ENCODE measurements at regions not wholly inside any gene's neighbourhood (a gene's known extent, or its start where the extent isn't known, plus 50 kb on each side); places are given as distances from the start of the nearest gene placed in this dataset.

- Histone ChIP-seq H2BK15ac (ENCODE audit: low read length) (no peak overlapping the region), H4K8ac (ENCODE audit: low read depth, low read length) (no peak overlapping the region), H3K4me2 (ENCODE audit: insufficient read depth, low read length, poor library complexity, severe bottlenecking) (no peak overlapping the region), H3K18ac (ENCODE audit: low read length) (no peak overlapping the region), H2BK12ac (ENCODE audit: low read length) (no peak overlapping the region), H2BK5ac (ENCODE audit: low read length) (no peak overlapping the region), H3K4ac (ENCODE audit: low read length) (no peak overlapping the region), H3K4me3 (ENCODE audit: low read length in 2 of 2) (no peak overlapping the region), H3K9ac (ENCODE audit: low read depth, low read length, poor library complexity) (no peak overlapping the region), H2AFZ (ENCODE audit: low read length) (no peak overlapping the region), H3K79me1 (ENCODE audit: low read depth, low read length) (no peaks in the 10 kb centered on the region), H2BK120ac (ENCODE audit: low read depth, low read length) (no peak overlapping the region), H3K23ac (ENCODE audit: low read depth, low read length, poor library complexity) (no peak overlapping the region), H3K27me3 (ENCODE audit: control insufficient read depth in 3 of 3, insufficient read depth in 3 of 3, low read depth in 1 of 3, low read length in 3 of 3) (peaks cover 0 to 7% (median 0%) of the 10 kb centered on the region in 3 experiments), H3K36me3 (replicated peaks in 1 of 2; ENCODE audit: control insufficient read depth in 2 of 2, insufficient read depth in 2 of 2, low read length in 2 of 2) (no peaks in the 10 kb centered on the region), H3K14ac (ENCODE audit: low read length) (no peak overlapping the region), H4K91ac (ENCODE audit: low read depth, low read length, poor library complexity) (no peak overlapping the region), H3K9me3 (replicated peaks in 1 of 2; ENCODE audit: control insufficient read depth in 2 of 2, insufficient read depth in 1 of 2, low read depth in 1 of 2, low read length in 2 of 2) (no peaks in the 10 kb centered on the region), H2AK5ac (ENCODE audit: low read depth, low read length) (no peak overlapping the region), H3K27ac (replicated peaks; ENCODE audit: low read length) (no peak overlapping the region), H3K4me1 (ENCODE audit: control insufficient read depth in 2 of 2, insufficient read depth in 1 of 2, low read depth in 1 of 2, low read length in 2 of 2) (no peaks in the 10 kb centered on the region)
- DNase-seq (ENCODE audit: low spot score), result no peak
- WGBS, 2 donors (ENCODE audit: extremely low coverage in 2 of 2, insufficient read length in 2 of 2, insufficient replicate concordance in 1 of 2), result no CpG with 5 or more reads among the region's 1 CpG
These were observed 260.6 kb downstream of the HIVEP2 start for GRCh38 chr6:142684371-142684770.

DNA sequence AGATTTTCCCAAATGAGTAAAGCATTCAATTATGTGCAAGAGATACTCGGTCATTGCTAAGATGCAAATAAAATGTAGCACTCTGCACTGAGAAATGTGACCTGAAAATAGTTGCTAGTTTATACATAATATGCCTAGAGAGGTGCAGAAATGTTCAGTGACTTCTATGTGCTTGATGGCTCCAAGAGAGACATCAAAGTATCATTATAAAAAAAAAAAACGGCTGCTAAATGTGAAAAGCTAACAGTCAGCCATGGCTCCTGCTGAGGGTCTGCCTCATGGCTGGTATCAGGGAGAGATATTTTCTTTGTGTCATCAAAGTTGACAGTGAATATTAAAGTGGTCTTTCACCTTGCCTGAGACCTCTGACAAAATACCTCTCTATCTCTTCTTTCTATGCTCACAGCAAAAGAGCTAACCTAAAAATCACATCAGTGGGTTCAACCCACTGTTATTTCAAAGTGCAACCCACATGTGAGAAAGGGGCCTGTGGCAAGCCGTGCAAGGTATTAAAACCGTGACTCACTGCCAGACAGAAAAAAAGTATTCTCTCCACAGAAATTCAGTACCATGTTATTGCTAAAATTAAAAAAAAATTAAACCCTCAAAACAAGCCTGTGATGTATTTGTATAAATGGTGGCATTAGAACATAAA, 259.0 kb downstream of the HIVEP2 start:
- Histone ChIP-seq H3K4me3 (ENCODE audit: low read length in 2 of 2) (no peak overlapping the region), H3K9me3 (replicated peaks in 1 of 2; ENCODE audit: control insufficient read depth in 2 of 2, insufficient read depth in 1 of 2, low read depth in 1 of 2, low read length in 2 of 2) (no peaks in the 10 kb centered on the region), H3K9ac (ENCODE audit: low read depth, low read length, poor library complexity) (no peak overlapping the region), H3K79me1 (ENCODE audit: low read depth, low read length) (no peaks in the 10 kb centered on the region), H4K91ac (ENCODE audit: low read depth, low read length, poor library complexity) (no peak overlapping the region), H3K36me3 (replicated peaks in 1 of 2; ENCODE audit: control insufficient read depth in 2 of 2, insufficient read depth in 2 of 2, low read length in 2 of 2) (no peaks in the 10 kb centered on the region), H2BK120ac (ENCODE audit: low read depth, low read length) (no peak overlapping the region), H2AK5ac (ENCODE audit: low read depth, low read length) (no peak overlapping the region), H3K4ac (ENCODE audit: low read length) (no peak overlapping the region), H2BK5ac (ENCODE audit: low read length) (no peak overlapping the region), H3K14ac (ENCODE audit: low read length) (no peak overlapping the region), H3K4me1 (ENCODE audit: control insufficient read depth in 2 of 2, insufficient read depth in 1 of 2, low read depth in 1 of 2, low read length in 2 of 2) (no peaks in the 10 kb centered on the region), H2AFZ (ENCODE audit: low read length) (no peak overlapping the region), H3K4me2 (ENCODE audit: insufficient read depth, low read length, poor library complexity, severe bottlenecking) (no peak overlapping the region), H3K23ac (ENCODE audit: low read depth, low read length, poor library complexity) (no peak overlapping the region), H4K8ac (ENCODE audit: low read depth, low read length) (no peak overlapping the region), H2BK12ac (ENCODE audit: low read length) (no peak overlapping the region), H3K27ac (replicated peaks; ENCODE audit: low read length) (no peak overlapping the region), H2BK15ac (ENCODE audit: low read length) (no peak overlapping the region), H3K27me3 (ENCODE audit: control insufficient read depth in 3 of 3, insufficient read depth in 3 of 3, low read depth in 1 of 3, low read length in 3 of 3) (peaks cover 0 to 7% (median 0%) of the 10 kb centered on the region in 3 experiments), H3K18ac (ENCODE audit: low read length) (no peak overlapping the region)
- no peak for DNase-seq (ENCODE audit: low spot score)
- WGBS, 2 donors (ENCODE audit: extremely low coverage in 2 of 2, insufficient read length in 2 of 2, insufficient replicate concordance in 1 of 2), result no CpG with 5 or more reads among the region's 4 CpGs

GRCh38 chr6:142686507-142686887, 258.5 kb downstream of the HIVEP2 start:
- no CpG with 5 or more reads among the region's 2 CpGs for WGBS, 2 donors (ENCODE audit: extremely low coverage in 2 of 2, insufficient read length in 2 of 2, insufficient replicate concordance in 1 of 2)
- H3K4me1 ChIP-seq (ENCODE audit: control insufficient read depth in 2 of 2, insufficient read depth in 1 of 2, low read depth in 1 of 2, low read length in 2 of 2), result no peaks in the 10 kb centered on the region
- no peak overlapping the region for H2BK5ac ChIP-seq (ENCODE audit: low read length)

DNA sequence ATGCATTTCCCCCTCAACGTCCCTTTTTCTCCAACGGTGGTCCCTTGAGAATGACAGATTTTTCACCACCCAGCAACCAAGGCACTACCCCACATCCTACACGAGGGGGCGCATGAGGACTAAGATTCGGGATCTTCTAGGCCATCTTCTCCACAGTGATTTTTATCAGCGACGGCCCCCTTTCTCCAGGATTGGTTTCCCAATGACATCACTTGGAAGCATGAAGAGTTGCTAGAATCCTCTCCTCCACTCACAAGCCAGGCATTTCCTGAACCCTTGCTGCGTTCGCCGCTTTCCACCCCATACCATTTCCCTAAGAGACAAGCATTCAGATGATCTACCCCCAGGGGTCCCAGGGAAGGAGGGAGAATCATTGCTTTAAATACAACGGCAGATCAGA, 252.0 kb downstream of the HIVEP2 start:
- no peak overlapping the region for H3K4me3 ChIP-seq (ENCODE audit: low read length in 2 of 2)
- H4K91ac ChIP-seq (ENCODE audit: low read depth, low read length, poor library complexity), result no peak overlapping the region
- H3K27me3 ChIP-seq (ENCODE audit: control insufficient read depth in 3 of 3, insufficient read depth in 3 of 3, low read depth in 1 of 3, low read length in 3 of 3), result peaks cover 0 to 1% (median 0%) of the 10 kb centered on the region in 3 experiments
- H2BK5ac ChIP-seq (ENCODE audit: low read length), result no peak overlapping the region
- H3K4ac ChIP-seq (ENCODE audit: low read length), result no peak overlapping the region
- no peak overlapping the region for H2BK120ac ChIP-seq (ENCODE audit: low read depth, low read length)
- H4K8ac ChIP-seq (ENCODE audit: low read depth, low read length), result no peak overlapping the region
- H3K79me1 ChIP-seq (ENCODE audit: low read depth, low read length), result no peaks in the 10 kb centered on the region
- peak overlapping the region; percentile 62 for H2AFZ ChIP-seq (ENCODE audit: low read length)
- peak; percentile 72 for DNase-seq (ENCODE audit: low spot score)
- H3K23ac ChIP-seq (ENCODE audit: low read depth, low read length, poor library complexity), result no peak overlapping the region
- H3K36me3 ChIP-seq (replicated peaks in 1 of 2; ENCODE audit: control insufficient read depth in 2 of 2, insufficient read depth in 2 of 2, low read length in 2 of 2), result no peaks in the 10 kb centered on the region
- H3K27ac ChIP-seq (replicated peaks; ENCODE audit: low read length), result no peak overlapping the region
- H3K18ac ChIP-seq (ENCODE audit: low read length), result no peak overlapping the region
- no peak overlapping the region for H2BK12ac ChIP-seq (ENCODE audit: low read length)
- H2BK15ac ChIP-seq (ENCODE audit: low read length), result no peak overlapping the region
- H3K14ac ChIP-seq (ENCODE audit: low read length), result no peak overlapping the region
- H3K9me3 ChIP-seq (replicated peaks in 1 of 2; ENCODE audit: control insufficient read depth in 2 of 2, insufficient read depth in 1 of 2, low read depth in 1 of 2, low read length in 2 of 2), result no peaks in the 10 kb centered on the region
- H3K9ac ChIP-seq (ENCODE audit: low read depth, low read length, poor library complexity), result no peak overlapping the region
- WGBS, 2 donors (ENCODE audit: extremely low coverage in 2 of 2, insufficient read length in 2 of 2, insufficient replicate concordance in 1 of 2), result no CpG with 5 or more reads among the region's 11 CpGs
- H3K4me1 ChIP-seq (ENCODE audit: control insufficient read depth in 2 of 2, insufficient read depth in 1 of 2, low read depth in 1 of 2, low read length in 2 of 2), result peaks cover 4 to 5% of the 10 kb centered on the region in 2 donors
- no peak overlapping the region for H2AK5ac ChIP-seq (ENCODE audit: low read depth, low read length)
- H3K4me2 ChIP-seq (ENCODE audit: insufficient read depth, low read length, poor library complexity, severe bottlenecking), result no peak overlapping the region

More at GRCh38 chr6:142686507-142686887, 258.5 kb downstream of the HIVEP2 start:
- Histone ChIP-seq H3K27me3 (ENCODE audit: control insufficient read depth in 3 of 3, insufficient read depth in 3 of 3, low read depth in 1 of 3, low read length in 3 of 3) (peaks cover 0 to 7% (median 0%) of the 10 kb centered on the region in 3 experiments), H3K4me3 (ENCODE audit: low read length in 2 of 2) (no peak overlapping the region), H3K14ac (ENCODE audit: low read length) (no peak overlapping the region), H3K36me3 (replicated peaks in 1 of 2; ENCODE audit: control insufficient read depth in 2 of 2, insufficient read depth in 2 of 2, low read length in 2 of 2) (no peaks in the 10 kb centered on the region), H3K9me3 (replicated peaks in 1 of 2; ENCODE audit: control insufficient read depth in 2 of 2, insufficient read depth in 1 of 2, low read depth in 1 of 2, low read length in 2 of 2) (no peaks in the 10 kb centered on the region), H2AK5ac (ENCODE audit: low read depth, low read length) (no peak overlapping the region), H2BK15ac (ENCODE audit: low read length) (no peak overlapping the region), H2BK120ac (ENCODE audit: low read depth, low read length) (no peak overlapping the region), H3K4me2 (ENCODE audit: insufficient read depth, low read length, poor library complexity, severe bottlenecking) (no peak overlapping the region), H2AFZ (ENCODE audit: low read length) (no peak overlapping the region), H4K91ac (ENCODE audit: low read depth, low read length, poor library complexity) (no peak overlapping the region), H3K18ac (ENCODE audit: low read length) (no peak overlapping the region), H4K8ac (ENCODE audit: low read depth, low read length) (no peak overlapping the region), H3K9ac (ENCODE audit: low read depth, low read length, poor library complexity) (no peak overlapping the region), H3K27ac (replicated peaks; ENCODE audit: low read length) (no peak overlapping the region), H3K4ac (ENCODE audit: low read length) (no peak overlapping the region), H3K23ac (ENCODE audit: low read depth, low read length, poor library complexity) (no peak overlapping the region), H3K79me1 (ENCODE audit: low read depth, low read length) (no peaks in the 10 kb centered on the region), H2BK12ac (ENCODE audit: low read length) (no peak overlapping the region)
- no peak for DNase-seq (ENCODE audit: low spot score)

Data from neuronal stem cell (in vitro differentiated cells).